ENCODE measurements at regions not wholly inside any gene's neighbourhood (a gene's known extent, or its start where the extent isn't known, plus 50 kb on each side); places are given as distances from the start of the nearest gene placed in this dataset.

GRCh38 chr2:121877366-121877765 lies 121.9 kb downstream of the TSN start:
- H3K9me3 ChIP-seq (ENCODE audit: control insufficient read depth in 2 of 2, low read length in 2 of 2) = peaks cover 0 to 3% of the 10 kb centered on the region in 2 donors
- H3K27ac ChIP-seq (ENCODE audit: low read length) = no peak overlapping the region
- no peak overlapping the region for H3K4me3 ChIP-seq (ENCODE audit: low read length in 2 of 2)
- no peaks in the 10 kb centered on the region for H3K36me3 ChIP-seq (ENCODE audit: control insufficient read depth in 2 of 2, insufficient read depth in 2 of 2, low read length in 2 of 2)
- H3K4me1 ChIP-seq (ENCODE audit: control insufficient read depth, insufficient read depth, low read length) = no peaks in the 10 kb centered on the region
- H3K27me3 ChIP-seq (ENCODE audit: control insufficient read depth in 1 of 2, insufficient read depth in 2 of 2, low read length in 2 of 2) = no peaks in the 10 kb centered on the region
- H3K9ac ChIP-seq (ENCODE audit: low read length in 2 of 2) = no peak overlapping the region

GRCh38 chr2:121880283-121880682 lies 124.8 kb downstream of the TSN start:
- H3K9me3 ChIP-seq (ENCODE audit: control insufficient read depth in 2 of 2, low read length in 2 of 2) = peaks cover 0 to 3% of the 10 kb centered on the region in 2 donors
- no peak overlapping the region for H3K4me3 ChIP-seq (ENCODE audit: low read length in 2 of 2)
- no peaks in the 10 kb centered on the region for H3K36me3 ChIP-seq (ENCODE audit: control insufficient read depth in 2 of 2, insufficient read depth in 2 of 2, low read length in 2 of 2)
- H3K9ac ChIP-seq (ENCODE audit: low read length in 2 of 2) = no peak overlapping the region
- H3K4me1 ChIP-seq (ENCODE audit: control insufficient read depth, insufficient read depth, low read length) = no peaks in the 10 kb centered on the region
- no peaks in the 10 kb centered on the region for H3K27me3 ChIP-seq (ENCODE audit: control insufficient read depth in 1 of 2, insufficient read depth in 2 of 2, low read length in 2 of 2)
- H3K27ac ChIP-seq (ENCODE audit: low read length) = no peak overlapping the region

GRCh38 chr2:121881038-121881437 lies 125.6 kb downstream of the TSN start:
- Histone ChIP-seq H3K36me3 (ENCODE audit: control insufficient read depth in 2 of 2, insufficient read depth in 2 of 2, low read length in 2 of 2) (no peaks in the 10 kb centered on the region), H3K4me1 (ENCODE audit: control insufficient read depth, insufficient read depth, low read length) (no peaks in the 10 kb centered on the region), H3K9me3 (ENCODE audit: control insufficient read depth in 2 of 2, low read length in 2 of 2) (peaks cover 0 to 3% of the 10 kb centered on the region in 2 donors), H3K4me3 (ENCODE audit: low read length in 2 of 2) (no peak overlapping the region), H3K9ac (ENCODE audit: low read length in 2 of 2) (no peak overlapping the region), H3K27me3 (ENCODE audit: control insufficient read depth in 1 of 2, insufficient read depth in 2 of 2, low read length in 2 of 2) (no peaks in the 10 kb centered on the region), H3K27ac (ENCODE audit: low read length) (no peak overlapping the region)

GRCh38 chr2:121881950-121882349 lies 126.5 kb downstream of the TSN start:
- H3K9me3 ChIP-seq (ENCODE audit: control insufficient read depth in 2 of 2, low read length in 2 of 2) = peaks cover 0 to 3% of the 10 kb centered on the region in 2 donors
- H3K4me3 ChIP-seq (ENCODE audit: low read length in 2 of 2) = no peak overlapping the region
- H3K27me3 ChIP-seq (ENCODE audit: control insufficient read depth in 1 of 2, insufficient read depth in 2 of 2, low read length in 2 of 2) = no peaks in the 10 kb centered on the region
- no peaks in the 10 kb centered on the region for H3K36me3 ChIP-seq (ENCODE audit: control insufficient read depth in 2 of 2, insufficient read depth in 2 of 2, low read length in 2 of 2)
- H3K4me1 ChIP-seq (ENCODE audit: control insufficient read depth, insufficient read depth, low read length) = no peaks in the 10 kb centered on the region
- H3K9ac ChIP-seq (ENCODE audit: low read length in 2 of 2) = no peak overlapping the region
- H3K27ac ChIP-seq (ENCODE audit: low read length) = no peak overlapping the region

GRCh38 chr2:121884078-121884477 lies 128.6 kb downstream of the TSN start:
- Histone ChIP-seq H3K27me3 (ENCODE audit: control insufficient read depth in 1 of 2, insufficient read depth in 2 of 2, low read length in 2 of 2) (peaks cover 0 to 4% of the 10 kb centered on the region in 2 donors), H3K36me3 (ENCODE audit: control insufficient read depth in 2 of 2, insufficient read depth in 2 of 2, low read length in 2 of 2) (no peaks in the 10 kb centered on the region), H3K4me3 (ENCODE audit: low read length in 2 of 2) (no peak overlapping the region), H3K9ac (ENCODE audit: low read length in 2 of 2) (no peak overlapping the region), H3K9me3 (ENCODE audit: control insufficient read depth in 2 of 2, low read length in 2 of 2) (peaks cover 0 to 3% of the 10 kb centered on the region in 2 donors), H3K4me1 (ENCODE audit: control insufficient read depth, insufficient read depth, low read length) (no peaks in the 10 kb centered on the region), H3K27ac (ENCODE audit: low read length) (no peak overlapping the region)

GRCh38 chr2:121884511-121884921 lies 129.1 kb downstream of the TSN start:
- Histone ChIP-seq H3K27ac (ENCODE audit: low read length) (no peak overlapping the region), H3K9me3 (ENCODE audit: control insufficient read depth in 2 of 2, low read length in 2 of 2) (peaks cover 0 to 3% of the 10 kb centered on the region in 2 donors), H3K4me1 (ENCODE audit: control insufficient read depth, insufficient read depth, low read length) (no peaks in the 10 kb centered on the region), H3K36me3 (ENCODE audit: control insufficient read depth in 2 of 2, insufficient read depth in 2 of 2, low read length in 2 of 2) (no peaks in the 10 kb centered on the region), H3K4me3 (ENCODE audit: low read length in 2 of 2) (no peak overlapping the region), H3K27me3 (ENCODE audit: control insufficient read depth in 1 of 2, insufficient read depth in 2 of 2, low read length in 2 of 2) (peaks cover 0 to 4% of the 10 kb centered on the region in 2 donors), H3K9ac (ENCODE audit: low read length in 2 of 2) (no peak overlapping the region)

- Histone ChIP-seq H3K27ac (ENCODE audit: low read length) (no peak overlapping the region), H3K36me3 (ENCODE audit: control insufficient read depth in 2 of 2, insufficient read depth in 2 of 2, low read length in 2 of 2) (no peaks in the 10 kb centered on the region), H3K27me3 (ENCODE audit: control insufficient read depth in 1 of 2, insufficient read depth in 2 of 2, low read length in 2 of 2) (peaks cover 0 to 4% of the 10 kb centered on the region in 2 donors), H3K9ac (ENCODE audit: low read length in 2 of 2) (no peak overlapping the region), H3K4me3 (ENCODE audit: low read length in 2 of 2) (no peak overlapping the region), H3K4me1 (ENCODE audit: control insufficient read depth, insufficient read depth, low read length) (no peaks in the 10 kb centered on the region), H3K9me3 (ENCODE audit: control insufficient read depth in 2 of 2, low read length in 2 of 2) (peaks cover 0 to under 1% of the 10 kb centered on the region in 2 donors)
These were observed 130.6 kb downstream of the TSN start for GRCh38 chr2:121886059-121886458.

- H3K4me3 ChIP-seq (ENCODE audit: low read length in 2 of 2) = no peak overlapping the region
- H3K36me3 ChIP-seq (ENCODE audit: control insufficient read depth in 2 of 2, insufficient read depth in 2 of 2, low read length in 2 of 2) = no peaks in the 10 kb centered on the region
- H3K27ac ChIP-seq (ENCODE audit: low read length) = no peak overlapping the region
- no peaks in the 10 kb centered on the region for H3K4me1 ChIP-seq (ENCODE audit: control insufficient read depth, insufficient read depth, low read length)
- H3K9me3 ChIP-seq (ENCODE audit: control insufficient read depth in 2 of 2, low read length in 2 of 2) = no peaks in the 10 kb centered on the region
- H3K9ac ChIP-seq (ENCODE audit: low read length in 2 of 2) = no peak overlapping the region
- H3K27me3 ChIP-seq (ENCODE audit: control insufficient read depth in 1 of 2, insufficient read depth in 2 of 2, low read length in 2 of 2) = peaks cover 0 to 4% of the 10 kb centered on the region in 2 donors
These were observed 132.2 kb downstream of the TSN start for GRCh38 chr2:121887513-121888188.

- H3K9ac ChIP-seq (ENCODE audit: low read length in 2 of 2) = no peak overlapping the region
These were observed 132.7 kb downstream of the TSN start for GRCh38 chr2:121888189-121888557.

GRCh38 chr2:121890041-121890440 lies 134.6 kb downstream of the TSN start:
- Histone ChIP-seq H3K27me3 (ENCODE audit: control insufficient read depth in 1 of 2, insufficient read depth in 2 of 2, low read length in 2 of 2) (peaks cover 0 to 4% of the 10 kb centered on the region in 2 donors), H3K36me3 (ENCODE audit: control insufficient read depth in 2 of 2, insufficient read depth in 2 of 2, low read length in 2 of 2) (no peaks in the 10 kb centered on the region), H3K9ac (ENCODE audit: low read length in 2 of 2) (no peak overlapping the region), H3K4me3 (ENCODE audit: low read length in 2 of 2) (no peak overlapping the region), H3K27ac (ENCODE audit: low read length) (no peak overlapping the region), H3K4me1 (ENCODE audit: control insufficient read depth, insufficient read depth, low read length) (no peaks in the 10 kb centered on the region), H3K9me3 (ENCODE audit: control insufficient read depth in 2 of 2, low read length in 2 of 2) (no peaks in the 10 kb centered on the region)

More at GRCh38 chr2:121888189-121888557, 132.7 kb downstream of the TSN start:
- no peaks in the 10 kb centered on the region for H3K36me3 ChIP-seq (ENCODE audit: control insufficient read depth in 2 of 2, insufficient read depth in 2 of 2, low read length in 2 of 2)
- no peak overlapping the region for H3K27ac ChIP-seq (ENCODE audit: low read length)
- H3K4me3 ChIP-seq (ENCODE audit: low read length in 2 of 2) = no peak overlapping the region
- no peaks in the 10 kb centered on the region for H3K4me1 ChIP-seq (ENCODE audit: control insufficient read depth, insufficient read depth, low read length)
- peaks cover 0 to 4% of the 10 kb centered on the region in 2 donors for H3K27me3 ChIP-seq (ENCODE audit: control insufficient read depth in 1 of 2, insufficient read depth in 2 of 2, low read length in 2 of 2)
- no peaks in the 10 kb centered on the region for H3K9me3 ChIP-seq (ENCODE audit: control insufficient read depth in 2 of 2, low read length in 2 of 2)

- Histone ChIP-seq H3K27me3 (ENCODE audit: control insufficient read depth in 1 of 2, insufficient read depth in 2 of 2, low read length in 2 of 2) (peaks cover 0 to 2% of the 10 kb centered on the region in 2 donors), H3K27ac (ENCODE audit: low read length) (no peak overlapping the region), H3K9me3 (ENCODE audit: control insufficient read depth in 2 of 2, low read length in 2 of 2) (no peaks in the 10 kb centered on the region), H3K36me3 (ENCODE audit: control insufficient read depth in 2 of 2, insufficient read depth in 2 of 2, low read length in 2 of 2) (no peaks in the 10 kb centered on the region), H3K4me3 (ENCODE audit: low read length in 2 of 2) (no peak overlapping the region), H3K4me1 (ENCODE audit: control insufficient read depth, insufficient read depth, low read length) (no peaks in the 10 kb centered on the region), H3K9ac (ENCODE audit: low read length in 2 of 2) (no peak overlapping the region)
These were observed 140.5 kb downstream of the TSN start for GRCh38 chr2:121895723-121896571.

Measured in stomach smooth muscle (tissue), 2 donors.